Aorta (tissue), 5 donors: ENCODE measurements at regions not wholly inside any gene's neighbourhood (a gene's known extent, or its start where the extent isn't known, plus 50 kb on each side); places are given as distances from the start of the nearest gene placed in this dataset.

Experiments
- ATAC-seq: fragments of 200-7000 bp; cut with Tn5 transposase; one replicate; pipeline ENCODE4 v1.9.1; 2022; ENCODE audit warnings: moderate library complexity; ENCODE audit not compliant: low FRiP score
- DNase-seq, 2 donors: peaks; one replicate each; pipeline ENCODE4 v3.0.0-alpha.2; 2020
- H3K27ac ChIP-seq, 2 donors: one replicate each; pipeline ENCODE4 v1.5.1; 2013; ENCODE audit warnings: low read length in 2 of 2, mild to moderate bottlenecking in 2 of 2, moderate library complexity in 2 of 2, control low read depth in 1 of 2, inconsistent platforms in 1 of 2, low read depth in 1 of 2
- H3K27me3 ChIP-seq, 2 donors: one replicate each; pipeline ENCODE4 v1.6.1; 2013; ENCODE audit warnings: control low read depth in 1 of 2, low read length in 1 of 2, mild to moderate bottlenecking in 1 of 2, moderate library complexity in 1 of 2; ENCODE audit not compliant: insufficient read depth in 2 of 2, control insufficient read depth in 1 of 2
- H3K36me3 ChIP-seq, 2 donors: one replicate each; pipeline ENCODE4 v1.6.1; 2013; ENCODE audit warnings: control low read depth in 1 of 2, low read length in 1 of 2, mild to moderate bottlenecking in 1 of 2; ENCODE audit not compliant: insufficient read depth in 2 of 2, control insufficient read depth in 1 of 2
- H3K4me1 ChIP-seq, 2 donors: one replicate each; pipeline ENCODE4 v1.6.1; 2013; ENCODE audit warnings: low read length in 2 of 2, control low read depth in 1 of 2, mild to moderate bottlenecking in 1 of 2, moderate library complexity in 1 of 2; ENCODE audit not compliant: insufficient read depth in 2 of 2, control insufficient read depth in 1 of 2
- H3K4me3 ChIP-seq, 2 donors: one replicate each; pipeline ENCODE4 v1.5.1; 2013; ENCODE audit warnings: low read length in 2 of 2, control low read depth in 1 of 2, mild to moderate bottlenecking in 1 of 2
- H3K9me3 ChIP-seq: one replicate; pipeline ENCODE4 v1.6.1; 2013; ENCODE audit warnings: mild to moderate bottlenecking, low read length; ENCODE audit not compliant: control insufficient read depth
- WGBS, 2 donors: extraction: QIAGEN DNeasy Blood & Tissue Kit; methylation state at CpG; one replicate each; pipeline ENCODE4 v1.1.7; 2013; 5-methylcytosine and 5-hydroxymethylcytosine counted together
- intact Hi-C, 2 donors: fragments of 100-400 bp; cut with DNase I; formaldehyde crosslinking; loops; one replicate each; pipeline versions ENCODE4 v1.14.2 to v1.15.0; 2022
- donor health status: healthy with polysubstance abuse.
- donor health status: Bipolar disorder and iron deficiency.
- donor health status: DM: no; HTN: no; CAD: no.
- donor health status: DM: no; HTN: no; CAD: no.
- donor health status: DM: yes; HTN: yes; CAD: no.

GRCh38 chr10:104505521-104506042 lies 135.5 kb upstream of the SORCS3 start:
- WGBS, 2 donors, result 68 to 75% methylated on average over 3 of the region's 3 CpGs
- ATAC-seq, result no peak
- no peaks in the 10 kb centered on the region for H3K4me1 ChIP-seq

GRCh38 chr10:104509981-104510380 lies 131.1 kb upstream of the SORCS3 start:
- H3K27me3 ChIP-seq, result no peaks in the 10 kb centered on the region
- H3K9me3 ChIP-seq, result no peaks in the 10 kb centered on the region
- no peak overlapping the region for H3K4me3 ChIP-seq
- no peak overlapping the region for H3K27ac ChIP-seq
- ATAC-seq, result no peak
- no peaks in the 10 kb centered on the region for H3K4me1 ChIP-seq
- WGBS, 2 donors, result 55 to 64% methylated on average over 3 of the region's 3 CpGs
- intact Hi-C loops, result no loop called here
- no peaks in the 10 kb centered on the region for H3K36me3 ChIP-seq
- no peak for DNase-seq

More at GRCh38 chr10:104505521-104506042, 135.5 kb upstream of the SORCS3 start:
- H3K27me3 ChIP-seq, result no peaks in the 10 kb centered on the region
- no peak overlapping the region for H3K27ac ChIP-seq
- no peaks in the 10 kb centered on the region for H3K9me3 ChIP-seq
- H3K4me3 ChIP-seq, result no peak overlapping the region
- DNase-seq, result no peak
- H3K36me3 ChIP-seq, result no peaks in the 10 kb centered on the region
- intact Hi-C loops, result no loop called here

GRCh38 chr10:104510644-104511043 lies 130.4 kb upstream of the SORCS3 start:
- ATAC-seq, result no peak
- no peaks in the 10 kb centered on the region for H3K9me3 ChIP-seq
- no peak overlapping the region for H3K4me3 ChIP-seq
- H3K36me3 ChIP-seq, result no peaks in the 10 kb centered on the region
- H3K4me1 ChIP-seq, result no peaks in the 10 kb centered on the region
- H3K27ac ChIP-seq, result no peak overlapping the region
- 44 to 66% methylated on average over 2 of the region's 2 CpGs for WGBS, 2 donors
- H3K27me3 ChIP-seq, result no peaks in the 10 kb centered on the region
- DNase-seq, result no peak
- intact Hi-C loops, result no loop called here

GRCh38 chr10:104512800-104513199 lies 128.3 kb upstream of the SORCS3 start:
- ATAC-seq, result no peak
- DNase-seq, result no peak
- H3K36me3 ChIP-seq, result no peaks in the 10 kb centered on the region
- no peaks in the 10 kb centered on the region for H3K4me1 ChIP-seq
- intact Hi-C loops, result no loop called here
- no peaks in the 10 kb centered on the region for H3K27me3 ChIP-seq
- H3K4me3 ChIP-seq, result no peak overlapping the region
- H3K27ac ChIP-seq, result no peak overlapping the region
- H3K9me3 ChIP-seq, result no peaks in the 10 kb centered on the region
- 54 to 57% methylated on average over 8 of the region's 8 CpGs for WGBS, 2 donors

GRCh38 chr10:104515678-104516199 lies 125.4 kb upstream of the SORCS3 start:
- Histone ChIP-seq H3K9me3 (no peaks in the 10 kb centered on the region), H3K36me3 (no peaks in the 10 kb centered on the region), H3K4me3 (no peak overlapping the region), H3K4me1 (no peaks in the 10 kb centered on the region), H3K27ac (no peak overlapping the region), H3K27me3 (no peaks in the 10 kb centered on the region)
- DNase-seq (no peak), ATAC-seq (no peak)
- intact Hi-C loops, result no loop called here
- 33 to 39% methylated on average over 2 of the region's 2 CpGs for WGBS, 2 donors

- 70 to 74% methylated on average over 2 of the region's 2 CpGs for WGBS, 2 donors
- Histone ChIP-seq H3K27me3 (no peaks in the 10 kb centered on the region), H3K27ac (no peak overlapping the region), H3K36me3 (no peaks in the 10 kb centered on the region), H3K4me3 (no peak overlapping the region), H3K4me1 (no peaks in the 10 kb centered on the region), H3K9me3 (no peaks in the 10 kb centered on the region)
- intact Hi-C loops, result no loop called here
- no peak for ATAC-seq
- no peak for DNase-seq
These were observed 124.1 kb upstream of the SORCS3 start for GRCh38 chr10:104516986-104517385.

GRCh38 chr10:104517946-104518345 lies 123.1 kb upstream of the SORCS3 start:
- DNase-seq (no peak), ATAC-seq (no peak)
- Histone ChIP-seq H3K27ac (no peak overlapping the region), H3K27me3 (no peaks in the 10 kb centered on the region), H3K4me1 (no peaks in the 10 kb centered on the region), H3K4me3 (no peak overlapping the region), H3K36me3 (no peaks in the 10 kb centered on the region), H3K9me3 (no peaks in the 10 kb centered on the region)
- WGBS, 2 donors, result 46 to 53% methylated on average over 4 of the region's 4 CpGs
- intact Hi-C loops, result no loop called here

GRCh38 chr10:104518891-104519290 lies 122.2 kb upstream of the SORCS3 start:
- DNase-seq, result no peak
- WGBS, 2 donors, result 85 to 92% methylated on average over 6 of the region's 6 CpGs

GRCh38 chr10:104520653-104521052 lies 120.4 kb upstream of the SORCS3 start:
- no peak overlapping the region for H3K4me3 ChIP-seq
- ATAC-seq (no peak), DNase-seq (no peak)
- intact Hi-C loops, result no loop called here
- H3K27ac ChIP-seq, result no peak overlapping the region
- no peaks in the 10 kb centered on the region for H3K9me3 ChIP-seq
- no peaks in the 10 kb centered on the region for H3K4me1 ChIP-seq
- 84 to 88% methylated on average over 11 of the region's 11 CpGs for WGBS, 2 donors
- H3K27me3 ChIP-seq, result no peaks in the 10 kb centered on the region
- H3K36me3 ChIP-seq, result no peaks in the 10 kb centered on the region

More at GRCh38 chr10:104518891-104519290, 122.2 kb upstream of the SORCS3 start:
- intact Hi-C loops, result no loop called here
- Histone ChIP-seq H3K27ac (no peak overlapping the region), H3K27me3 (no peaks in the 10 kb centered on the region), H3K9me3 (no peaks in the 10 kb centered on the region), H3K36me3 (no peaks in the 10 kb centered on the region), H3K4me3 (no peak overlapping the region), H3K4me1 (no peaks in the 10 kb centered on the region)
- ATAC-seq, result no peak
